A673 (cell line): ENCODE measurements at regions not wholly inside any gene's neighbourhood (a gene's known extent, or its start where the extent isn't known, plus 50 kb on each side); places are given as distances from the start of the nearest gene placed in this dataset.

ENCODE experiments used
- BruUV-seq: library from RNA; stranded (reverse); fragments of 400-500 nt; replicated peaks from 2 replicates; lab custom pipeline; 2021; lab: Mats Ljungman, UMichigan
- CTCF ChIA-PET: fragments of 300-600 bp; sonication (Branson Sonifier 250); formaldehyde crosslinking; loops from one replicate; lab custom pipeline; 2022; ENCODE audit warnings: antibody characterized with exemption; lab: Charles Lee
- POLR2A ChIA-PET: fragments of 300-600 bp; sonication (Branson Sonifier 250); formaldehyde crosslinking; loops from one replicate; lab custom pipeline; 2022; ENCODE audit warnings: antibody characterized with exemption; ENCODE audit not compliant: low non-redundant PET; lab: Charles Lee
- DNase-seq: peaks from one replicate; pipeline ENCODE4 v3.0.0-alpha.2; 2015; ENCODE audit warnings: low spot score
- H3K27ac ChIP-seq: fragments of 200-600 bp; sonication (generic); 2 replicates; pipeline ENCODE4 v1.5.1; 2016; ENCODE audit warnings: mixed run types, low read depth, mild to moderate bottlenecking, mixed read lengths, antibody characterized with exemption, low read length; ENCODE audit not compliant: poor library complexity, severe bottlenecking
- H3K27me3 ChIP-seq: fragments of 200-600 bp; sonication (generic); replicated peaks from 2 replicates; pipeline ENCODE4 v1.6.1; 2017; ENCODE audit warnings: mixed run types, low read depth, mild to moderate bottlenecking, mixed read lengths, antibody characterized with exemption, low read length; ENCODE audit not compliant: insufficient read depth, poor library complexity
- H3K36me3 ChIP-seq: fragments of 200-600 bp; sonication (generic); 2 replicates; pipeline ENCODE4 v1.6.1; 2016; ENCODE audit warnings: mixed run types, mild to moderate bottlenecking, mixed read lengths, antibody characterized with exemption, low read length; ENCODE audit not compliant: insufficient read depth, poor library complexity, severe bottlenecking
- H3K4me1 ChIP-seq: fragments of 200-600 bp; sonication (generic); 2 replicates; pipeline ENCODE4 v1.6.1; 2017; ENCODE audit warnings: mixed run types, mild to moderate bottlenecking, mixed read lengths, antibody characterized with exemption, low read length; ENCODE audit not compliant: insufficient read depth, poor library complexity, severe bottlenecking
- H3K4me3 ChIP-seq: fragments of 200-600 bp; sonication (generic); 2 replicates; pipeline ENCODE4 v1.5.1; 2016; ENCODE audit warnings: low read depth, mixed run types, mild to moderate bottlenecking, mixed read lengths, low read length; ENCODE audit not compliant: poor library complexity, severe bottlenecking
- H3K9me3 ChIP-seq: fragments of 200-600 bp; sonication (generic); 2 replicates; pipeline ENCODE4 v1.6.1; 2016; ENCODE audit warnings: mixed run types, low read depth, mild to moderate bottlenecking, mixed read lengths, antibody characterized with exemption, low read length; ENCODE audit not compliant: poor library complexity, severe bottlenecking
- CTCF ChIP-seq: fragments of 300-800, 200-600 bp; sonication (generic); conservative IDR thresholded peaks from 2 replicates; pipeline ENCODE4 v1.5.1; 2017; ENCODE audit warnings: low read depth, mild to moderate bottlenecking, antibody characterized with exemption, low read length, moderate library complexity, mixed read lengths
- EZH2 ChIP-seq: fragments of 200-600 bp; sonication (generic); IDR thresholded peaks from 2 replicates; pipeline ENCODE4 v1.6.1; 2017; ENCODE audit warnings: borderline replicate concordance, low read depth, mild to moderate bottlenecking, mixed read lengths, antibody characterized with exemption, low read length; ENCODE audit not compliant: poor library complexity, severe bottlenecking
- intact Hi-C: fragments of 100-400 bp; cut with micrococcal nuclease; formaldehyde crosslinking; loops from one replicate; pipeline ENCODE4 v1.10.0; 2022; ENCODE audit not compliant: unreplicated experiment

GRCh38 chr11:112822478-112823274 lies 138.5 kb upstream of the NCAM1 start:
- no peak overlapping the region for H3K4me3 ChIP-seq
- intact Hi-C loops = no loop called here
- H3K36me3 ChIP-seq = no peaks in the 10 kb centered on the region
- TF ChIP-seq EZH2 (no peak), CTCF (no peak)
- no peak for DNase-seq
- H3K4me1 ChIP-seq = peaks cover 4% of the 10 kb centered on the region
- H3K9me3 ChIP-seq = no peaks in the 10 kb centered on the region
- CTCF ChIA-PET = no interaction called here
- BruUV-seq = no TSS peak
- no peak overlapping the region for H3K27ac ChIP-seq
- POLR2A ChIA-PET = no interaction called here
- H3K27me3 ChIP-seq = no peaks in the 10 kb centered on the region

DNA sequence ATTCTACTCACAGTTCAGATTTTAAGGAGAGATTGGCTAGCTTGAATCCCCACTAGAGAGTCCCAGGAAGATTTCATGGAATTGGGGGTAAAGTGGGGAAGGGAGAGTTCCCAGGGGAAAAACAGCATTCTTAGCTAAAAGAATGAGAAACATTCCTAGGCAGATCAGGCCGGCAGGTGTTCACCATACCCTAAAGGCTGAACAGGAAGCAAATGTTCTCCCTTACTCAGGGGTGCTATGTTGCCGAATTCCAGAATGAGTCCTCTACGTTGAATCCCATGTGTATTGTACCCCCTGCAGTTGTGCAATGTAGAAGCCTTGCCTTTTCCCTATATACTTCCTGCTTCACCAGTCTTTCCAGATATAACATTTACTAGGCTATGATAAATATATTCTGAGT lies 135.2 kb upstream of the NCAM1 start:
- Histone ChIP-seq H3K27ac (no peak overlapping the region), H3K36me3 (no peaks in the 10 kb centered on the region), H3K4me3 (no peak overlapping the region), H3K27me3 (no peaks in the 10 kb centered on the region), H3K4me1 (peaks cover 4% of the 10 kb centered on the region), H3K9me3 (no peaks in the 10 kb centered on the region)
- BruUV-seq = no TSS peak
- intact Hi-C loops = no loop called here
- peak; percentile 35 for DNase-seq
- ChIA-PET POLR2A (no interaction called here), CTCF (interaction anchor here (1.1 kb wide), 1 partner anchor 31 kb away, joined by 5 read pairs; no protein-coding TSS in a partner anchor)
- TF ChIP-seq EZH2 = no peak
- TF ChIP-seq CTCF = no peak

DNA sequence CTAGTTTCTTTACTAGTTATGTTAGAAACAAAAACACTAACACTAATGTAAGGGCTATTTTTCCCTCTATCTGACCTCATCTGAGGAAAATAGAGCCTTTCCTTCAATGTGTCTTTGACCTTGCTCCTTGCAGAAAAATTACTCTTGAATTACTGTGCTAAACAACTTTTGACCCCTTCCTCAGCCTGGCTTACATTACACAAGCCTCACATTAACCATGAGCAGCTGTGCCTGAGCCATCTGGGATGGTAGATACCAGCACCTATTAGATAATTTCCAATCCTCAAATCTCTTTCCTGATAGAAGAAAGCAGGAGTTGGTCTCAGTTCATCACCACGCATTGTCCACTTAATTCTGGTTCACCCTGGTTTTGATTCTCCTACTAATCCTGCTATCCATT lies 134.4 kb upstream of the NCAM1 start:
- DNase-seq = no peak
- BruUV-seq = no TSS peak
- no peak overlapping the region for H3K4me3 ChIP-seq
- H3K36me3 ChIP-seq = no peaks in the 10 kb centered on the region
- ChIA-PET CTCF (no interaction called here), POLR2A (no interaction called here)
- TF ChIP-seq EZH2 (no peak), CTCF (no peak)
- peaks cover 4% of the 10 kb centered on the region for H3K4me1 ChIP-seq
- intact Hi-C loops = no loop called here
- H3K9me3 ChIP-seq = no peaks in the 10 kb centered on the region
- H3K27ac ChIP-seq = no peak overlapping the region
- no peaks in the 10 kb centered on the region for H3K27me3 ChIP-seq
